GM12892 (cell line): ENCODE measurements at regions not wholly inside any gene's neighbourhood (a gene's known extent, or its start where the extent isn't known, plus 50 kb on each side); places are given as distances from the start of the nearest gene placed in this dataset.

Source experiments
- POLR2A ChIP-seq: IDR thresholded peaks from 2 replicates; pipeline ENCODE4 v1.6.1; 2011; ENCODE audit warnings: low read depth, low read length, control low read depth
- POLR2AphosphoS5 ChIP-seq: IDR thresholded peaks from 2 replicates; pipeline ENCODE4 v1.6.1; 2011; ENCODE audit warnings: low read depth, low read length, control low read depth
- TAF1 ChIP-seq: IDR thresholded peaks from 2 replicates; pipeline ENCODE4 v1.6.1; 2011; ENCODE audit warnings: low read depth, mild to moderate bottlenecking, control low read depth, low read length, borderline replicate concordance

- TF ChIP-seq POLR2A (no peak), POLR2AphosphoS5 (no peak), TAF1 (no peak)
Measured at GRCh38 chr2:16608661-16609643, 56.7 kb downstream of the CYRIA start.
